D721Med (cell line): ENCODE measurements at regions not wholly inside any gene's neighbourhood (a gene's known extent, or its start where the extent isn't known, plus 50 kb on each side); places are given as distances from the start of the nearest gene placed in this dataset.

Experiments used
- DNase-seq: peaks from one replicate; pipeline ENCODE4 v3.0.0; 2011; ENCODE audit warnings: low spot score; ENCODE audit not compliant: insufficient read length
- FAIRE-seq: peaks from 2 replicates; lab custom pipeline; 2011; peaks lifted over from hg19 to GRCh38; lab: Jason Lieb, UNC
- CTCF ChIP-seq: IDR thresholded peaks from 2 replicates; pipeline ENCODE4 v1.5.1; 2012; ENCODE audit warnings: mild to moderate bottlenecking, control low read depth; ENCODE audit not compliant: insufficient read depth; ENCODE audit errors: missing control alignments

DNA sequence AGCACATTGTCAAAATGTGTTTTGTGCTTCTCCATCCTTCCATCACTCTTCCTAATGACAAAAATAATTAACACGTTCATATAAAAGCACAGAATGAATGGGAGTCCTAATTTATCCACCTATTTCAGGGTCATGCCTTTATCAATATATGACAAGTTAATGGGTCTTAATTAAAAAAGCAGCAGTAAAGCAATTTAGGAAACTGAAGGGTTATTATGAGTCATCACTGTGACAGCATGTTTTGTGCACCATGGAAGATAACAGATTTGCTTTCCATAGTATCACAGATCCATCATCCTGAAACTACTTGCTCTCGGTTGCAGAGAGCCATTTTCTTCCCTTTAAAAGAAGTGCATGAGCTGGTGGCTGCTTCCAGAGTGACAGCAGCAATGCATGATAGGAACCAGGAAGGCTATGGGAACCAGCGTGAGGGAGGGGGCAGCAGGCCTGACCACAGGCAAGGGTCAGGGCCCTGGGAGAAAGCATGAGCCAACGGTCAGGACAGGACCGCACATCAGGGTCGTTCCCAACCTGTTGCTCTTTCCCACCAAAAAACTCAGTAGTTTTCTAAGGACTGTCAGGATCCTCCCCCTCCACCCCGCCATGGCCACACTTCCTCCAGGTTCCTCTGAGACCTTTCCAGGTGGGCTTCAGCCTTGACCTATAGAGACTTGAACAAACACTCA is 784.1 kb downstream of the UQCRFS1 start:
- DNase-seq (no peak), FAIRE-seq (no peak)
- TF ChIP-seq CTCF: no peak

- DNase-seq (no peak), FAIRE-seq (no peak)
- no peak for TF ChIP-seq CTCF
Measured at GRCh38 chr19:28427376-28428083, 785.4 kb downstream of the UQCRFS1 start.

DNA sequence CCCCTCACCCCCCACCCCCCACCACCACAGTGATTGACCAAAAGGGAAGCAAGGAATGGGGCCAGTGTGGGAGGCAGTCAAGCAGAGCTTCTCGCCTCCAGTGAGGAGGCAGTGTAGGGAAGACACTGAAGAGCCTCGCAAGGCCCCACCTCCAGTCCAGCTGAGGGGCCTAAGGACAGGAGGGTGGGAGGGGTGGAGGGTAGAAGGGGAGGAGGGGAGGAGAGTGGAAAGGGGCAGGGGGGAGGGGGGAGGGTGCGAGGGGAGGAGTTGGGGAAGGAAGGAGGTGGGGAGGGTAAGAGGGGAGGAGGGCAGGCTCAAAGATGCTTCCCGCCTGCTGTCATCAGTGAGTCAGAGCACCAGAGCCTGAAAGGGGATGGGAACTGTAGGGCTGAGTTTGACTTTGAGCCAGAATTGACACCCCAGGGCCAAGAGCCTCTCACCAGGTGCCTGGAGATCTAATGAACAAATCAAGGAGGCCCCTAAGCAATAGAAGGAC is 786.2 kb downstream of the UQCRFS1 start:
- no peak for FAIRE-seq
- DNase-seq: no peak
- TF ChIP-seq CTCF: no peak

- no peak for FAIRE-seq
- no peak for TF ChIP-seq CTCF
- DNase-seq: no peak
Measured at GRCh38 chr19:28426110-28426729, 786.7 kb downstream of the UQCRFS1 start.

DNA sequence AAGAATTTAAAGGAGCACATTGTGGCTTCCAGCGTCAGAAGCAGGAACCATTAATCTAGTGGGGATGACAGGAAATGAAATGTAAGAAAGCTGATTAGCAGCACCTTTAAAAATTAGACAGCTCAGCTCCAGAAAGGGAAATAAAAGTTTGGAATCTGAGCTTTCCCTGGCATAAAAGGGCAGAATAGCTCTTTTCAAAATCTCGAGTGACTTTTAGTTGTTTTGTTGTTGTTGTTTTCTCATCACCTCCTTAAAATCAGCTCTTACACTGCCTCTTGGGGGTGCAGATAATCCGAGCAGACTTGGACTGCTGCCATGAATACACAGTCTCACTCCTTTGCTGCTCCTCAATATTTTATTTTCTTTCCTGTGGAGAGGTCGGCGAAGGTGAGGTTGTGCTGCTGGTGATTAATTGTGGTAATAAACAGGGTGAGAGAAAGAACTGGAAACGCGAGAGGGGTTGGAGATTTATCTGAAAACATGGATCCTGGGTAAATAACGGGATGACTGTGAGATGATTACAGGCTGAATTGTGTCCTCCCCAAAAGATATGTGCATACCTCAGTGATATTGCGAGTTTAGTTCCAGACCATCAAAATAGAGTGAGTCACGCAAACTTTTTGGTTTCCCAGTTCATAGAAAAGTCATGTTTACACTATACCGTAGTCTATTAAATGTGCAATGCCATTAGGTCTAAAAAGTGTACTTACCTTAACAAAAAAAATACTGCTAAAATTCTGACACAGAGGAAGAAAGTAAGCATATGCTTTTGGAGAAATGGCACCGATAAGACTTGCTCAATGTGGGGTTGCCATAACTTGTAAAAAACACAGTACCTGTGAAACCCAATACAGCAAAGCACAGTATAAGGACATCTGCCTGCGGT is 787.7 kb downstream of the UQCRFS1 start:
- no peak for TF ChIP-seq CTCF
- no peak for FAIRE-seq
- DNase-seq: no peak

GRCh38 chr19:28424662-28425045 is 788.3 kb downstream of the UQCRFS1 start:
- no peak for TF ChIP-seq CTCF
- FAIRE-seq: no peak
- no peak for DNase-seq
